Colon (tissue), 2 donors: ENCODE measurements at regions not wholly inside any gene's neighbourhood (a gene's known extent, or its start where the extent isn't known, plus 50 kb on each side); places are given as distances from the start of the nearest gene placed in this dataset.

ENCODE experiments used
- FAIRE-seq: peaks from 2 replicates; lab custom pipeline; 2012; peaks lifted over from hg19 to GRCh38; lab: Jason Lieb, UNC
- donor health status: control.
- donor health status: control.

DNA sequence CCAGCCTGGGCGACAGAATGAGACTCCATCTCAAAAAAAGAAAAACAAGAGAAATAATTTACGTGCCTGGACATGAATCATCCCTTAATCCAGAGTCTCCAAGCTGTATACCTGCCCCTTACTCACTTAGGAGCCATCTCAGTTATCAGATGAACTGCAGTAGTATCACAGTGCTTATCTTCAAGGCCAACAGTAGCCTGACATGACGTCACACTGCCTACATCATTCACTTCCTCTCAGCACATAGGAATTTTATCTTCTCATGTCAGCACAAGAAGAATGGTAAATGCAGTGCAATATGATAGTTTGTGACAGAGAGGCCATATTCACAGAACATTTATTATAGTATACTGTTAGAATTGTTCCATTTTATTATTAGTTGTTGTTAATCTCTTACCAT is 216.6 kb downstream of the SS18 start:
- no peak for FAIRE-seq

DNA sequence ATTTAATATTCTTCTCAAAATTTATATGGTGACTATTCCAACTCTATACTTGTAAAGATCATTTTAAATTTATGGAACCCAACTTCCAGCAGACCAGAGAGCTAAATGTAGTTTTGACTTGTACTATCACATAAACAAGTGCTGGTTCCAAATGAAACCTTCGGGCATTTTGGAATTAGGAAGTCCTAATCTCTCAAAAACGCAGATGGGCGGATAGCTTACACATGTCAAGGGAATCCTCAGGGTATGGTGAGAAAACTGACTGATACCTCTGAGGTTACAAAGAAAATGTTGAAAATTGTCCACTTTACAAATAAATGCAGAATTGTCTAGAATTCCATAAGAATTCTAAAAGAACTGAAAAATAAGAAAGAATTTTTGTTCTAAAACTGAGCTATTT is 224.1 kb downstream of the SS18 start:
- no peak for FAIRE-seq

DNA sequence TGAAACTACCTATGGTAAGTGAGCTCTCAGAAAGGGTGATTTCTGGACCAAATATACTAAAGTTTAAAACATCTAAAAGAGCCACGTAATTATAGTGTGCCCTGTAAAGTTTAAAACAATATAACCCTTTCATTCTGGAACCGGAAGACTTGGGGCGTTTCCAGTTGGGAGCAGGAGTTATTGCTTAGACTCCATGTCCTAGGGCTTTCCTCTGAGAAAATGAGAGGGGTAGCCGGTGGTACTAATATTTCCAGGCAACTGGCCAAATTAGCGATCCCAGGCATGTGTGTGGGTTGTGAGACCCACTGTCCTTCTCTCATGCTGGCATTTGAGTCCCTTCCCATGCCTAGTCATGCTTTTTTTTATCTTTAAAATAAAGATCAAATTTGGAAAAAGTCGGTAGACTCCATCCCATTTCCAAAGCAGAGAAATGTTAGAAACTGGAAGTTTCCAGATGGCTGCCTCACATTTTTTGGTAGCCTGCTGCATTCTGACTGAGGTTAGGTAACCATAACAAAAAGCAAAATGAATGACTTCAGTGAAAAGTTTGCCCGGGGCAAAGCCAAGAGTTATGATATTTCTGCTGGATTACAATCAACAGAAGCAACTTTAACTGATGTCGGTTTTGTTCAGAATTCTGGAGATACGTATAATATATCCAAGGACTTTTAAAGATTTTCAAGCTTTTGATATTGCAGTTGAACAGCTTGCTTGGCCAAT is 227.4 kb downstream of the SS18 start:
- FAIRE-seq = no peak

DNA sequence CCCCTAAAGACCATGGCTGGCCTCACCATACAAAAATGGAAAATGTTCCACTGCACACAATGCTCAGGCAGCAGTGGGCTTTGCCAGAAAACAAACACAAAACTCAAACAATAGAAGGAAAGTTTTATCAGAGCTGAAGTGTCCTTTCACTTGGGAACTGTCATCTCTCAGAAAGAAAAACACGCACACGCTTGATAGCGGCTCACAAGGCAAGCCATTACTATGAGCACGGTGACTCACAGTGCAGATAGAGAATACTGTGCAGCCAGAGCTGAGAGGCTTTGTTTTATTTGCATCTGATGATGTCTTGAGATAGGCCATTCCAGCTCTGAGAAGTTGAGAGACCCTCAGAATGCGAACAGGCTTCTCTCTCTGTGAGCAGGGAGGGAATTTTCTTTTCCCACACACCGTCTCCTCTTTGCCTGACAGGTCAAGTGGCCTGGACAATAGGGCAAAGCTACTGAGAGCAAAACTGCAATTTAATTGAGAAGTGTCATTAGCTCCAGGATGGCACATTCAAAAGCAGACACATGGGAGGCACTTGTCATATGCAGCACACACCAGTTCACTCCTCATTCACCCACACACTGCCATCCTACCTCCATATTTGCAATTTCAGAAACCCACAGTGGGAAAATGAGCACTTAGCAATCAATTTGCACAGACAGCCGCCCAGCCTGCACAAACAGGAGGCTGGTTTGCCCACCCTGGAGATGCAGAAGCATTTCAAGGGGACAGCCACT is 236.6 kb downstream of the SS18 start:
- FAIRE-seq = no peak

DNA sequence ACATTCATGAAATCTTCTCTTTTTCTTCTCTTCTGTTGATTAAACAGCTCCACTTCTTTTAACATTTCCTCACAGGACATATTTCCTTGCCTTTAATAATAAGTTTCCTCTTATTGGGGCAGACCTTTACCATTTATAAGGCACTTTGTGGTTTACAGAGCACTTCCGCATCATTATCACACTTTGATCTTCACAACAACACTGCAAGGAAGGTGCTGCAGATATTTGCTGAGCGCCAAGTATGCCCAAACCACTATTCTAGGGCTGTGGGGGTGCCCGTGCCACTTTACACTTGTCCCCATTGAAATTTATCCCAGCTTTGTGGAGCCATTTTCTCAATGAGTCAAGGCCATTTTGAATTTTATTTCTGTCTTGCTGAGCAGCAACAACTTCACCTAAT is 246.6 kb downstream of the SS18 start:
- no peak for FAIRE-seq

DNA sequence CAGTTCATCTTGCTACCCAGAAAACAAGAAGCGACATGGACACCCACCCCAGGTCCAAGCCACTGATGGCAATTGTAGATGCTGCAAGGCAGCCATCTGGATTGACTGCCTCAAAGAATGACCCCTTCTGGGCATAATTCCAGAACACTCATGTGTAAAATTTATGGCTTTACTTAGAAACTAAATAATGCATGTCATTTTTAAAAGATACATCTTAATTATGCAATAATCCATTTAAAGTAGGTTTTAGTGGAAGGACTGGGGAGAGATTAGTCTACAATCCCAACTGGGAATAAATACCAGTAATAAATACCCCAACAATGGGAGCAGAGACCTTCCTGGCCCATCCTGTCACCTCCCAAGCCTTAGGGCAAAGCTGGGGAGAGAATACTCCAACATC is 247.7 kb downstream of the SS18 start:
- FAIRE-seq = no peak

DNA sequence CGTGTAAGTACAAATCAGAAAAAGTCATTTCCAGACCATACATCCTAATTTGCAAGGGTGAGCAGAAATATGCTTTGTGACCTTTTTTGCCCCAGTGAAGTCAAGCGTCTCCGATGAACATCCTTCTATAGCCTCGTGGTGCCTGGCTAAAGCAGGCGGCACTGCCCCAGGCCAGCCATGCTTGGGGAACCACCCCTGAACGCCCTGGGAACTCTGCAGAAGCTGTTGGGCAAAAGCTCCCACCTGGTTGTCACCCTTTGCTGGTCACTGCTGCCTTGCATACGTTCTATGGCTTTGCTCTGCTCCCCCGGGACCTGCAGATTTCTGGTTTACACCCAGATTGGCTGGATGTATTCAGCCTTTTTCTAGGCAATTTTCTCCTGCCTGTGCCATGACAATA is 256.4 kb downstream of the SS18 start:
- FAIRE-seq = no peak

DNA sequence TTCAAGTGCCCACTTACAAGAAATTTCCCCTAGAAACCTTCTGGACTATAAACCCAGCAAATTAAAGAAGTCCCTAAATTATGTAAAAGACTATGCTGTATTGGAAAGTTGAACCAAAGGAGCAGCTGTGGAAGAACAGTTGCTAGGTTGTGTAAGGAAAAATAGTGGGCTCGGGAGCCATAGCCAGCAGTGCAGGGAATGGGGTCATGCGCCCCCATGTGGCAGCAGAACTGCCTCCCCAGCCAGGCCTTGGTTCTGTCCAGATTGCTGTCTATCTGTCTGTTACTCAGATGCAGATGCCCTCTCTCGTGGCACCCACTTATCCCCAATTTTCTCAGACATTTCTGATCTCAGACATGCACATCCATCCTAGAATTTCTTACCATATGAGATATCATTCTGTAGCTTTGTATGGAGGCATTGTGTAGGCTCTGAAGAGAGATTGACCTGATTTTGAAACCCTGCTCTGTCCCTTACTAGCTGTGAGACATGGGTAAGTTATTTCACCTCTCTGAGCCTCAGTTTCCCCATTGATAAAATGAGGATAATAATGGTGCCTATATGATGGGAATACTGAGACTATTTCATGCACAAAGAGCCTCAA is 258.3 kb downstream of the SS18 start:
- FAIRE-seq = no peak

DNA sequence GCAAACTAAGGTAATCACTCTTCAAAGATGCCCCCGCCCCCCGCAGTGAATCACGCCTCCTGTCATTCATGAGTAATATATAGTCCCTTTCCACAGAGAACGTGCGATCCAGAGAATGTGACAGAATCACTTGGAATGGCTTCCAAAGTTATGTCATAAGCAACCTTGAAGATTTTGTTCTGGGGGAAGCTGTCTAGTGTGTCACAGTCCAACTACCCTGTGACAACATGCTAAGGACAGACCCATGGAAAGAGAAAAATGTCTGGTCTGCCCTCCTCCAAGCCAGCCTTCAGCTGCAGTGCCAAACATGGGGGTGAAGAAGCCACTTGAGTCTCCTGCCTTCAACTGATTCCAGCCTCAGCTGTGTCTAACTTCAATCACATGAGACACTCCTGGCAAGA is 259.1 kb downstream of the SS18 start:
- FAIRE-seq = no peak

DNA sequence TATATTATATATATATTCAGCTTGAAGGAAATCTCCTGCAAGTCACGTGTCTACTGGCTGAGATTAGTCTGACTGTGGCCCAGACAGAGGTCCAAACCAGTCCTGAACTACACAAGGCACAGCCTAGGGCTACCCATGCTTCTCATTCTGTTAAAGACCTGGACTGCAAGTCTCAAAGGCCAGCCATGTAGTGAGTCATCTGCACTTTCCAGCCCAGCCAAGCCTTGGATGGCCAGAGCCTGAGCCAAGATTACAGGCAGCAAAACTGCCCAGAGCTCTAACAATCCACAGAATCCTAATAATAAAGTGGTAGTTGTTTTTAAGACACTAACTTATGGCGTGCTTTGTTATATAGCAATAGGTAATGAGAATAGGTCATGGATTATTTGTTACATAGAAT is 259.6 kb downstream of the SS18 start:
- FAIRE-seq = no peak

DNA sequence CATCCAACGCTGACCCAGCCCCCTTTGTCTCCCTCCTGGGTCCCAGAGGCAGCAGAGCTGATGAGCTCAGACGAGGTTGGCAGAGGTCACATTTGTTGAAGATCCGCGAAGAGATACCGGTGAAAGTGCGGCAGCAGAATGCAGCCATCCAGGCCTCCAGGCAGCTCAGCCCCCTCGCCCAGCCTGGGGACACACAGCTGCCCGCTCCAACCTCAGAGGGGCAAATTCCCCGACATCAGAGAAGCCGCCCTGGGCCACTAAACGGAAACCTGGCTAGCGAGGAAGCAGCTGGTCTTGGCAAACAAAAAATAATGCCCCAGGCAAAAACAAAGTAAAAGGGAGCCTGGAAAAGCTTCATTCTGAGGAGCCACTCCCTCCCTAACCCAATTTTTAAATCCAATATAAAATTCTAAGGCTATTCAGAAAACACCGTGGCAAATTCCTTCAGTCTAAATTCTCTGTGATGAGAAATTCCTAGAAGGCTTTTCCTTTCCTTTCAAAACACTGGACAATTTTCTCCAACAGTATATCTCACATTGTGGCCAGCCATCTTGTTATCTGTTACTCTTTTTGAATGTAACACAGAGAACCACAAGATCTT is 262.4 kb downstream of the SS18 start:
- no peak for FAIRE-seq

DNA sequence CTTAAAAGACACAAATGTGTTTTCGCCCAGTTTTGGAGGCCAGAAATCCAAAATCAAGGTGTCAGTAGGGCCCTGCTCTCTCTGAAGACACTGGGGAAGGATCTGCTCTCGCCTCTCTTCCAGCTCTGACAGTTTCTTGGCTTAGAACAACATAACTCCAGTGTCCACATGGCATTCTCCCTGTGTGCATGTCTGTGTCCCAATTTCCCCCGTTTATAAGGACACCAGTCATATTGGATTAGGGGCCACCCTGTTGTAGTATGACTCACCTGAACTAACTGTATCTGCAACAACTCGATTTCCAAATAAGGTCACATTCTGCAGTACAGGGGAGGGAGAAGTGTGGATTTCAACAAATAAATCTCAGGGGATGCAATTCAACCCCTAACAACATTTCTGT is 263.2 kb downstream of the SS18 start:
- no peak for FAIRE-seq

DNA sequence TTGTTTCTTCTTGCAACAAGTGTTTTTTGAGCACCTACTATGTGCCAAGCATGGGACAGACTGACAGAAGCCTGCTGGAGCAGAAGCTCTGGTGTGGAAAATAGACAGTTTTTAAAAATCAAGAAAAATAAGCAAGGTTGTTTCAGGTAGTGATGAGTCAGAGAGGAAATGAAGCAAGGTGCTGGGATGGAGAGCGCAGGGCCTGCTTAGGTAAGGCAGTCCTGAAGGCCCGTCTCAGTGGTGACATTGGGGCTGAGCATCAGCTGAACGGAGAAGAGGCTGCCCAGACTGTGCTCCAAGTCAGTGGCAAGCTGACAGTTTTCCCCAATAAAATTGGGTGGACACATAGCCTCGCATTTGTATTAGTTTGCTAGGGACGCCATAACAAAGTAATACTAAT is 263.6 kb downstream of the SS18 start:
- no peak for FAIRE-seq

DNA sequence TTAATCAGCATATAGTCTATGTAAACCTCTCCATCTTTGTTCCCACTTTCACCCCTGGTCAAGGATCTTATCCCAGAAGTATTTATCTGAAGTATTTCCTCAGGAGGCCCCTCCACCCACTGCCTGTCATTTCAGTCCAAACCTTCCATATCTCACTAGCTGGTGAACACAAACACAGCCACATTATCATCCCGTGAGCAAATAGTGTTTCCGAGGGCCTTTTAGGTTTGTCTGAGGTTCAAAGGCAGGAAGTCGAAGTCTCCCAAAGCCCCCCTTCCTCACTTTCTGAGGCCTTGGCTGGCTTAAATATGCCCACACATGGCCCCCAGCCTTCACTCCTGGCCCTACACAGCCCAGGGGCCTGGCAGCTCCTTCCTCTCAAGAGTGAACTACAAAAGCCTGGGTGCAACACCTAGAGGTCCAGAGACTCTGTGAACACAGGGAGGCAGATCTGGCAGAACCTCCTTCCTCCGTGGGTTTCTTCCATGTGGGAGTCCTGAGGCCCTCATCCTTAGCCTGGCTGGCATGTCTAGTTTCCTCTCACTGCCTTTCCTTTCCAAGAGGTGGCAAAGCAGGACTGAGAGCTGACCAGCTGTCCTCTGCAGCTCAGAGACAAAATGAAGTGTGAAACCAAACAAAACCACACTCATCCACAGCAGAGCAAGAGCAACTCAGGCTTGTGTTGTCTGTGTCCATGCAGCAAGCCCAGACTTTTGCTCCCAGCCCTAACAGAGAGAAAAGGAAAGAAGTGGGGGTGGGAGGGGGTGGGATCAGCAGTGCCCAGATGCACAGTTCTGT is 264.2 kb downstream of the SS18 start:
- FAIRE-seq = no peak

DNA sequence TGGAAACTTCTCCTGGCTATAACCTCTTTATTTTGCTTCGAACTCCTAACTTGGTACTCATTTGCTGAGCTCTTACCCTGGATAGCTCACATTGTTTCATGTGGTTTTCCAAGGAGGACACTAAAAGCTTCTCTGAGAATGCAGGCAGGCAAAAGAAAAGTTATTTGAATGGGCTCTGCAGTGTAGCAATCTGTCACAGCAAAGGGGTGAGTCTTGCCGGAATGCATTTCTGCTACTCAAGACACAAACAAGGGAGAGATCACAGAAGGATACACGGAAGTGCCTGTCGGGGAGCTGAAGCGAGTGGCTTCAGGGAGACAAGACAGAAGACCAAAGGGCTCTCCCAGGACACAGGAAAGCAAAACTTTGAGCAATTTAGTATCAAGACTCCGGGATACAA is 265.4 kb downstream of the SS18 start:
- FAIRE-seq = no peak

DNA sequence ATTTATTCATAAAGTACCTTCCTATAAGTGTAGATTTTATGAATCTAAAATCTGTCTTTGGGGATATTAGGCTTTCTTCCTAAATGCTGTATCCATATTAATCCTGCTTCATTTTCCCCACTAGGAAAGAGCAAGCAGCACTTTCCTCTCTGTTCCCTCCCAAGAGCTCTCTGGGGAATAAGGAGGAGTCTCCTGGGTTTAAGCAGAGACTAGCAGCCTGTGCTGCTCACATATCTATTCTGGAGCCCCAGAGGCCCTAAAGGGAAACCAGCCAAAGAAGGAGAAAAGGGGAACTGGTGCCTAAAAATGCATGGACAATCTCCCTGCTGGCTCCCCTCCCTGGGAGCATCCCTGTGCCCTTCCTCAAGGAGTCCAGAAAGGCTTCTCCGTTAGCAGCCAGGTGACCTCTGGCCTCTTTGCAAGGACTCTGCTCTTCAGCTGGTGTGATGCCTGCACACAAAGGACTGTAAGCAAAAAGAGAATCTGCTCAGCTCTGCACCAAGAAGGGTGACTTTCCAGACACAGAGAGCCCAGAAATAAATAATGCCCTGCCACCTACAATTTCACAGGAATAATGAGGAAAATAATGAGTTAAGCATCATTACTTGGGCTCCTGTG is 270.6 kb downstream of the SS18 start:
- no peak for FAIRE-seq

DNA sequence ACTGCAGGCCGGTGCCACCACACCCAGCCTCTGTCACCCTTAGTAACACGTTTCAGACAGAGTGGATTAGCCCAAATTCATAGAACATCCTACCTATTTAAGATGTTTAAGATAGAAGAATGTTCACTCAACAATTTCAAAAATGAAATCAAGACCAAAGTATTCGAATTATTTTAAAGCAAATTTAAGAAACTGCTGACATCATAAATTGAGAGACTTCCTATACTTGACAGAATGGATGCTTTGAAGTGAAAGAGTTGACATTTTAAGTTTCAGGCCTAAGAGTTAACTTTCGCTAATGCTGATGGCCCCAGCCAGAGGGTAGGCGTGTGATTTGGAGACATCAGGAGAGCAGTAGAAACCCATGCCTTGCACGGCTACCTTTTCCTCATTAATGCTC is 271.9 kb downstream of the SS18 start:
- FAIRE-seq = no peak

DNA sequence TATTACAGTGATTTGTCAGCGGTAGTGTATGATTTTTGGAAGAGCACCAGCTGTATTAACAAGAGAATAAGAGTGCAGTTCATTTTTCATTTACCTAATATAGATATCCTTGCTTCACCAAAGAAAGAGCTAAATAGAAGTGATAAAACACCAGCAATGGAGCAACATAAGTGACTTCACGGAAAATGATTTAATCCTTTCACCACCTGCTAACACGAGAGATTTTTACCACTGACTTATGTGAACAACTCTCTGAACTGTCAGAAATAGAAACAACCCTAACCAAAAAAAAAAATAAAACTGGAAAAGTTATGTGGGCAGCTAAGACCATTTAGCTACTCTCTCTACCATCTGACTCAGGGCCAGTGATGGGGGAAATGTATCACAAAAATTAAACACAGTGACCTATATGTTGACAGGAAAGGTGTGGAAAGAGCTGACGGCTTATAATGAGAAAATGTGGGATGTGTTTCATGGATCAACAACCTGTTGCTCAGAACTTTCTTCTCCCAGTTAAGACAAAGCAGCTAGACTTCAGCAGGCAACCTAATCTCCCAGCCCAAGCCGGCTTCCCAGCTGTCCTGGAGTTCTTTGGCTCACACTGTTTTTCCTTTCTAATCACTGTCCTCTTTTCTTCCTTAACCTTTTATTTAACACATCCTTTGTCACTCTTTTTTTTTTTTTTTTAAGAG is 272.7 kb downstream of the SS18 start:
- no peak for FAIRE-seq

DNA sequence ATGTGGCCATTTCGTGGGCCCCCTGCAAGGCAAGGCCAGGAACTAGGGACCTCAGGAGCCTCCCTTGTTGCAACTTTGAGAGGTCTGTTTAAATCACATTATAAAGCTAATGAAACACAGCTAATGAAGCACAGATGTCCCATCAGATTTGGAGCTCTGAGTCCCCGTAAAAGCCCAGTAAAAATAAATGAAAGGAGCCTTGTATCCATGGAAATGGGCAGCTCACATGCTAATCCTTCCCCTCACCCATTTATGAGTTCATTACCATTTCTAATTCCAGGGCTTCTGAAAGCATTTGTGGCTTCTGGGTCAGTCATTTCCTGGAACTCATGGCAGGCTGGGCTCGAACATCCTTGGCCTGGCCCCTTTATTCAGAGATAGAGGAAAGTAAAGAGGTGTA is 274.8 kb downstream of the SS18 start:
- FAIRE-seq = no peak

DNA sequence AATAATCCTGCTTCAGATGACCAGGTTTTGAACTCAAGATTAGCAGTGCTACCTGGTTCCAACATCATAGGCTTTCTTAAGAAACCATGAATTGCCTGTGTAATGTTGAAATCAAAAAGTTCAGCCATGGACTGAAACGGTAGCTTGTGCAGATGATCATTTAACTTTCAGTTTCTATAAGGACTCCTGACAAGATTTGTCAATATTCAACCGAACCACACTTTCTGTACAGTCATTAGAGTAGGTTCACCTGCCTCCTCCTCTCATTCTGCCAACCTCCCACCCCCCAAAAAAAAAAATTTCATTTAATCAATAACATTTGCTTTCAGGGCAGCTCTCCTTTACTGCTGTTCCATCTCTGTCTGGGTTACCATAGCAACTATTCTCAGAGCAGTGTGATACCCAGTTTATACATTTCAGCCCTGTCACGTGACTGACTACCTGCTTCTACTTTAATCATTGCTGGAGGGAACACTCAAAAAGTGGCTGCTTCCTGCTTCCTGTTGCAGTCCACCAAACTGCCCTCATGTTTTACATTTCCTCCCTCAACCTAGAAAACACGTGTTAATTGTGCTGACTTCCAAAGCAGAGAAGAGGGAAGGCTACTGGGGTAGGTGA is 275.5 kb downstream of the SS18 start:
- FAIRE-seq = no peak

DNA sequence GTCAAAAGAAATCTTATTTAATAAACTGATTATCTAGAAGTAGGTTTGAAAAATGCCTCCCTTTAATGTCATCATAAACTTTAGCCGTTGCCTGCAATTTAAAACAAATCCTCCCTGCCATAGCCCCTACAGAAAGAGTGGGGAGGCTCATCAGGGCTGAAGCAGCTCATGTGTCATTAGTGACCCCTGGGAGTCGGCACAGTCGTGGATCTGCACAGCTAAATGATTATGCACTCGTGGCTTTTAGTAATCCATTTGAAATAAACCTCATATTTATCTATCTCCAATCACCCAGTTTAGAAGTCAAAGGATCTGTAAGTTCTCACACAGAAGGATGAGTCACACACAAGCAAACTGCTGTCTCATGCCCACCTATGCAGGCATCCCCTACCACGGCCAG is 277.3 kb downstream of the SS18 start:
- no peak for FAIRE-seq
